B cell (primary cell): ENCODE measurements at regions not wholly inside any gene's neighbourhood (a gene's known extent, or its start where the extent isn't known, plus 50 kb on each side); places are given as distances from the start of the nearest gene placed in this dataset.
"Not testable (repeated sequence)": the region's sequence is repeated elsewhere in the genome, so short reads cannot be mapped to it uniquely, and the experiment has no call there.

Experiments
- EZH2 ChIP-seq: IDR thresholded peaks from 2 replicates; pipeline ENCODE4 v1.6.1; 2012; ENCODE audit warnings: borderline replicate concordance, low read depth, mild to moderate bottlenecking, moderate library complexity, low read length; ENCODE audit not compliant: insufficient read depth, poor library complexity, severe bottlenecking
- TF ChIP-seq, protein P1 (sequence below): fragments of 200-600 bp; IDR thresholded peaks from one replicate; pipeline ENCODE4 v1.8.0; 2022; ENCODE audit warnings: antibody characterized with exemption, mild to moderate bottlenecking

DNA sequence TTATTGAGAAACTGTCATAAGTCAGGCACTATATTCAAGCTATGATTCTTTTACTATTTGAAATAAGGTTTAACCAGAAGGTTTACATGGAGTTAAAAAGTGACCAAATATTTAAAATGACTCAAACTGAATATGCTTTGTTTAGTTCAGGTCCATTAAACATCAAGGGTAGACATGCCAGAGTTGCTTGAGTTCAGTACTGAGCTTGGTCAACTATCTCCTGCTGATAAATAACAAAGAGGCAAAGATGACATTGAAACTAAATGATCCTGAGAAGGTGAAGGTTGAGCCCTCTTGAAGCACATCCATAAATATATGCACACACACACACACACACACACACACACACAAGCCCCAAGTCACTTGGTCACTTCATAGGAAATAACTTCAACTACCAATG, 278.1 kb downstream of the ANKRD30B start:
- TF ChIP-seq, protein P1, sequence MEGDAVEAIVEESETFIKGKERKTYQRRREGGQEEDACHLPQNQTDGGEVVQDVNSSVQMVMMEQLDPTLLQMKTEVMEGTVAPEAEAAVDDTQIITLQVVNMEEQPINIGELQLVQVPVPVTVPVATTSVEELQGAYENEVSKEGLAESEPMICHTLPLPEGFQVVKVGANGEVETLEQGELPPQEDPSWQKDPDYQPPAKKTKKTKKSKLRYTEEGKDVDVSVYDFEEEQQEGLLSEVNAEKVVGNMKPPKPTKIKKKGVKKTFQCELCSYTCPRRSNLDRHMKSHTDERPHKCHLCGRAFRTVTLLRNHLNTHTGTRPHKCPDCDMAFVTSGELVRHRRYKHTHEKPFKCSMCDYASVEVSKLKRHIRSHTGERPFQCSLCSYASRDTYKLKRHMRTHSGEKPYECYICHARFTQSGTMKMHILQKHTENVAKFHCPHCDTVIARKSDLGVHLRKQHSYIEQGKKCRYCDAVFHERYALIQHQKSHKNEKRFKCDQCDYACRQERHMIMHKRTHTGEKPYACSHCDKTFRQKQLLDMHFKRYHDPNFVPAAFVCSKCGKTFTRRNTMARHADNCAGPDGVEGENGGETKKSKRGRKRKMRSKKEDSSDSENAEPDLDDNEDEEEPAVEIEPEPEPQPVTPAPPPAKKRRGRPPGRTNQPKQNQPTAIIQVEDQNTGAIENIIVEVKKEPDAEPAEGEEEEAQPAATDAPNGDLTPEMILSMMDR: not testable (repeated sequence)
- TF ChIP-seq EZH2: not testable (repeated sequence)
